Coronary artery (tissue), 2 donors: ENCODE measurements at regions not wholly inside any gene's neighbourhood (a gene's known extent, or its start where the extent isn't known, plus 50 kb on each side); places are given as distances from the start of the nearest gene placed in this dataset.

Experiments used
- DNase-seq: peaks from one replicate; pipeline ENCODE4 v3.0.0-alpha.2; 2017; ENCODE audit warnings: low spot score
- H3K27ac ChIP-seq, 2 donors: fragments of 200-600 bp; sonication (generic); one replicate each; pipeline ENCODE4 v1.5.1; 2016 to 2019
- H3K4me3 ChIP-seq: fragments of 200-600 bp; sonication (generic); 2 replicates; pipeline ENCODE4 v1.5.1; 2016; ENCODE audit warnings: mild to moderate bottlenecking, moderate library complexity
- TF ChIP-seq, protein P1 (sequence below): fragments of 200-600 bp; sonication (generic); IDR thresholded peaks from one replicate; pipeline ENCODE4 v1.5.1; 2019; ENCODE audit warnings: antibody characterized with exemption

DNA sequence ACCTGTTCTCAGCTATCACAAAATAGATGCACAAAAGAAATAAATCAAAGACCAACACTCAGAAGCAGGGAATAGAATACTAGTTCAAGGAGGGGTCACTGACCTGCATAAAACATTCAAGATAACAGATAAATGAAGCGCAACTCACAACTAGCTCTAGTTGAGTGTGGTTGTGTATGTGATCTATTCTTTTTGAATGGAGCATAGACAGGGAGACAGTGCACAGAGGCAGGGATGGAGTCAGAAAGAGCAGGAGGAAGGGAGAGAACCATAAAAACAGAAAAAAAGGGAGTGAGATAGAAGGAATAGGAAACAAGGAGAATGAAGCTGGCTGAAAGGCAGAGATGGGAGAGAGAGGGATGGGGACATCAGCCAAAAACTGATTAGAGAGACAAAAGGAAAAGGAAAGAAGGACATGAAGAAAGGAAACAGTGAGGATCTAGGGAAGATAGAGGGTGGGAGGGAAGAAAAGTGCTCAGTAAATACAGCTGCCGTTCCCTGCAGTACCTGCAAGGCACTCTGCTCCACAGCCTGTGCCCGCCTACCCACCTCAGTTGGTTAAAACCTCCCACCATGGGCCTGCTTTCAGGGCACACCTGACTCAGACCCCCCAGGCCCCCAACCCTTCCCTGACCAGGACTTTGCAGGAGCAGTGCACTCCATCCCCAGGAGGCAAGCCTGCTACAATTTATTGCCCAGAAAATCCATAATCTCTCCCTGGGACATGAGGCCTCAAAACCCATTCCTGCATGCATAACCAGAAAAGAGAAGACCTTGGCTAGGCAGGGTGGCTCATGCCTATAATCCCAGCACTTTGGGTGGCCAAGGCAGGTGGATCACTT lies 385.2 kb upstream of the POU3F1 start:
- no peak overlapping the region for H3K4me3 ChIP-seq
- DNase-seq, result no peak
- H3K27ac ChIP-seq, result no peak overlapping the region
- TF ChIP-seq, protein P1, sequence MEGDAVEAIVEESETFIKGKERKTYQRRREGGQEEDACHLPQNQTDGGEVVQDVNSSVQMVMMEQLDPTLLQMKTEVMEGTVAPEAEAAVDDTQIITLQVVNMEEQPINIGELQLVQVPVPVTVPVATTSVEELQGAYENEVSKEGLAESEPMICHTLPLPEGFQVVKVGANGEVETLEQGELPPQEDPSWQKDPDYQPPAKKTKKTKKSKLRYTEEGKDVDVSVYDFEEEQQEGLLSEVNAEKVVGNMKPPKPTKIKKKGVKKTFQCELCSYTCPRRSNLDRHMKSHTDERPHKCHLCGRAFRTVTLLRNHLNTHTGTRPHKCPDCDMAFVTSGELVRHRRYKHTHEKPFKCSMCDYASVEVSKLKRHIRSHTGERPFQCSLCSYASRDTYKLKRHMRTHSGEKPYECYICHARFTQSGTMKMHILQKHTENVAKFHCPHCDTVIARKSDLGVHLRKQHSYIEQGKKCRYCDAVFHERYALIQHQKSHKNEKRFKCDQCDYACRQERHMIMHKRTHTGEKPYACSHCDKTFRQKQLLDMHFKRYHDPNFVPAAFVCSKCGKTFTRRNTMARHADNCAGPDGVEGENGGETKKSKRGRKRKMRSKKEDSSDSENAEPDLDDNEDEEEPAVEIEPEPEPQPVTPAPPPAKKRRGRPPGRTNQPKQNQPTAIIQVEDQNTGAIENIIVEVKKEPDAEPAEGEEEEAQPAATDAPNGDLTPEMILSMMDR, result no peak

DNA sequence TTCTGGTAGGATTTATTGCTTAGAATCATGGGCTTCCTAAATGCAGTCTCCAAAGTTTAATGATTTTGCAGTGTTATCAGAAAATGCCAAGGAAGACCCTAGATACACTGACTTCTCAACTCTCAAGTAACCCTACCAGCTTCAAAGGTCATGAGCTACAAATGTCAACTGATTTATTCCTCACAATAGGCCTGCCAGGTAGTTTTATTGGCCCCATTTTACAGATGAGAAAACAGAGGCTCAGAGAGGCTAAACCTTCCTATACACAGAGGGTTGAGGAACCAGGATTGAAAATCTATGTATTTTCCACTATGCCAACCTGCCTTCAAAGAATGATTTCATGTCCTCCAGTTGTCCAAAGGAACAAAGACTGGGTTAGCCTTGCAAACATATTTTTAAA lies 384.4 kb upstream of the POU3F1 start:
- H3K27ac ChIP-seq, result no peak overlapping the region
- H3K4me3 ChIP-seq, result no peak overlapping the region
- TF ChIP-seq, protein P1, result no peak
- no peak for DNase-seq

DNA sequence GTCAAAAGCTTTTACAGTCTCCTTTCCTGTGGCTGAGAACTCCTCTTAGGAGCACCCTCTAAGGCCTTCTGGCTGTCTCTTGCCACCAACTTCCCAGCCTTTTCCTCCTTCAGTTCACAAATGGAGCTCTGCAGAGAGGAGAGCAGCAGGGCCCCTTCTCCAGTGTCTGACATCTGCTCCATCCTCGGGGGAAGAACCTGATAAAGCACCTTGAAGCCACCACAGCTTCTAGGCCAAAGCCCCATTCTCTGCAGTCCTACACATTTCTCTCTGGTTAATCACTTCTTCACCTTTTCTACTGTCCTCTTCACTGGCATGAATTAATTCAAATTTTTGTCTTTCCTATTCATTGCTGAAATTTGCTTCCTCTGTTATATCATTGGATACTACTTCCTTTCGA lies 378.1 kb upstream of the POU3F1 start:
- Histone ChIP-seq H3K4me3 (no peak overlapping the region), H3K27ac (no peak overlapping the region)
- no peak for DNase-seq
- TF ChIP-seq, protein P1, result no peak

DNA sequence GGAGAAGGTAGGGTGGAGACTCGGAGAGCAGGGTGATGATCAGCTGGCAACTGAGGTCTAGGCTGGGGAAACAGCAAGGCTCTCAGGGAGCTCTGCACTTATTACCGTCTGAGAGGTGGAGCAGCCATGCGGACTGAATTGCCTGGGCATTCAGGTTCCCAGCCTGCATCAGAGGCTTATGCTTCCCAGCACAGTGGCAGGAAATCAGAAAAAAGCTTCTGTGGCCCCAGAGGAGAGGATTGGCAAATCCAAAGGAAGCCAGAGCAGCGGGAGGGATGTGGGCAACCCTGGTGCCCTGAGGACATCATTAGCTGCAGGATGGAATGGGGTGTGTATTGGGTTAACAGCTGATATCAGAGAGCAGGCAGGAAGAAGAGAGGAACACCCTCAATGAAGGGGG lies 374.1 kb upstream of the POU3F1 start:
- TF ChIP-seq, protein P1, result no peak
- DNase-seq, result no peak
- Histone ChIP-seq H3K4me3 (no peak overlapping the region), H3K27ac (no peak overlapping the region)

DNA sequence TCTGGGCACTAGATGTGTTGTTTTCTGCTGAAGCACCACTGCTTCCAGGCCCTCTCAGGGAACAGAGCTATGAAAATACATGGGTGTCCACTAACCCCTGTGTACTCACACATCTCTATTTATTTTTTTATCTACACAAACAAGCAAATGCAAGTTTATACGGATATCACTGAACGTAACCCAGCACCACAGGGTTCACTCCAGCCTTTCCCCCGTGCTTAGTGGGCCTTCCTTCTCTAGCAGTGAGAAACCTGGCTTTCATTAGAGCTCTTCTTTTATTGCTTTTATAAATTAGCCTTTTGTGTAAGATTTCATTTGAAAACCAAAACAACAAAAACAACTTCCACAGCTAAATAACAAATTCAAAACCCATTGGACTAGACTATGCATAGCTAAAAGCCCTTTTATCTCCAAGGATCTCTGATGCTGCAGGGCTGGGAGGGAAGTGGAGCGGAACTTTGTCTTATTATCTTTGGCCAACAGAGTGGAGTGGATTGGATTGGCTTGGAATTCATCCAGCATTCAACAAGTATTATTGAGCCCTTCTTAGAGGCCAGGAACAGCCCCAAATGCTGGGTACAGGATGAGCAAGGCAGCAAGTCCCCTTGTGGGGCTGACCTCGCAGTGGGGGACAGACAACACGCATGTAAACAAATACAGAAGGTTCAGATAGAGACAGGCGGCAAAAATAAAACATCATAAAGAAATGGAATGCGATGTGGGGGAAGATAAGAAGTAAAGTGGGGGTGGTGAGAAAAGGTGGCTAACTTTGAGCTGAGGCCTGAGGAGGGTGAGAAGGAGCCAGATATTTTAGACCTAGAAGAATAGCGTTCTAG lies 371.8 kb upstream of the POU3F1 start:
- DNase-seq, result no peak
- H3K27ac ChIP-seq, result no peak overlapping the region
- no peak overlapping the region for H3K4me3 ChIP-seq
- TF ChIP-seq, protein P1, result no peak

DNA sequence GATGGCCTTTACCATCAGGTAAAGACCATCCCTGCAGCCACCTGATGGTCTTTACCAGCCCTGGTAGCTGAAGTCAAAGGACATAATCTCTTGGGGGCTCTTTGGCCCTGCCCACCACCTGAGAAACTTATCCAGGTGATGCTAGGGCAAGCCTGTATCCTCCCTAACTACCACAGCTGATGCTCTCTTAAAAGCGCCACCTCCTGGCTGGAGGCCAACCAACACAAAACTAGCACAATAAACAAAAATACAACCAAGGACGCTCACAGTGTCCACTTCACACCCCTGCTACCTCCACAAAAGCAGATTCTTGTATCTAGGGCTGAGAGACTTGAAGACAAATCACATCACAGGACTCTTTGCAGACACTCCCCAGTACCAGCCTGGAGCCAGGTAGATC lies 357.1 kb upstream of the POU3F1 start:
- TF ChIP-seq, protein P1, result no peak
- no peak overlapping the region for H3K4me3 ChIP-seq
- no peak overlapping the region for H3K27ac ChIP-seq
- DNase-seq, result no peak
